DMS 273 (cell line): ENCODE measurements at regions not wholly inside any gene's neighbourhood (a gene's known extent, or its start where the extent isn't known, plus 50 kb on each side); places are given as distances from the start of the nearest gene placed in this dataset.
A peak's percentile ranks its signal among the peaks of the same experiment; 100 is the strongest.

Source experiments
- DNase-seq: peaks from one replicate; lab custom pipeline; 2025; ENCODE audit not compliant: unreplicated experiment; lab: John Stamatoyannopoulos, UW

DNA sequence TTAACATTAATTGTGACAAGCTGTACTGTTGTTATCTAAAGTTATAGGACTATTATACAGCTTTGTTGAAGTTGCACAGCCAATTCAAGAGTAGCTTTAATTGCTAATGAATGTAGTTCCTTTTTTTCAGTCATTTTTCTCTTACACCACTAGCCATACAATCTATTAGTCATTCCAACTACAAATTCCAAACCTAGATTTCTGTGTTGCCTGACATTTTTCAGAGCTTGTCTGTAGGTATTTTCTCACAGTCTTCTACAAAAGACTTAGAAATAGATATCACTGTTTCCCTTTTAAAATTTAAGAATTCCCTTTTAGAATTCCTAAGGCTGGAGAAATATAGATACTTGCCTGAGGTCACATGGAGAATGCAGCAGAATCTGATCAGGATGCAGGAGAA is 307.0 kb upstream of the HS3ST1 start:
- DNase-seq = no peak

DNA sequence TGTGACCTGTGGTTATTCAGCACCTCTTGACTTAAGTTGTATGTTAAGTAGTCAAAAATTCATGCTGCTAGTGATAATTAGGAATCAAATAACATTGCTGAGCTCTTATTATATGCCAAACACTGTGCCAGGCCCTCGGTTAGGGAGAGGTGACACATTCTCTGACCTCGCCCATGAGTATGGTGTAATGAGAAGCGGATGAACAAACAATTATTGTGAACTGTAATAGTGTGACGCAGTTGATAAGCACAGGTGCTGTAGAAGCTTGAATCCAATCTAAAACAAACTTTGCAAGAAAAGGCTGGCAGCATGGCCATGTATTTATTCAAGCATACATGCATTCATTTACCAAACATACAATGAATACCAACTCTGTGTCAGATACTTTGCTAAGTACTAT is 303.5 kb upstream of the HS3ST1 start:
- no peak for DNase-seq

DNA sequence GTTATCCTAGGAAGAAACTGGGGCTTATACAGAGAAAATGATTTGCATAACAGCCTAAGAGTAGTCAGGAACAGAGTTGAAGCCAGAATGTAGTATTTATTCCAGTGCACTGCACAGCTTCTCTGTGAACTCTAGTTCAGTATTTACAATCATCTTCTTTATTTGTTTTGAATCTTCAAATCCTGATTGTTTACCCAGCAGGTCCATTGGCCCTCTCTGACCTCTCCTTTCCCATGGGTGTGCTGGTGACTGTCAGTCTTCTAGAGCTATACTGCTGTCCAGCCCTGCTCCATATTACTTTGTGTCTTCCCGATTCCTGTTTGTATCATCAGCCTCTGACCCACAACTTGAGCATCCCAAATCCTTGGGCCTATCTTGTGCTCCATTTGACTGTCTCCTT is 301.9 kb upstream of the HS3ST1 start:
- no peak for DNase-seq

DNA sequence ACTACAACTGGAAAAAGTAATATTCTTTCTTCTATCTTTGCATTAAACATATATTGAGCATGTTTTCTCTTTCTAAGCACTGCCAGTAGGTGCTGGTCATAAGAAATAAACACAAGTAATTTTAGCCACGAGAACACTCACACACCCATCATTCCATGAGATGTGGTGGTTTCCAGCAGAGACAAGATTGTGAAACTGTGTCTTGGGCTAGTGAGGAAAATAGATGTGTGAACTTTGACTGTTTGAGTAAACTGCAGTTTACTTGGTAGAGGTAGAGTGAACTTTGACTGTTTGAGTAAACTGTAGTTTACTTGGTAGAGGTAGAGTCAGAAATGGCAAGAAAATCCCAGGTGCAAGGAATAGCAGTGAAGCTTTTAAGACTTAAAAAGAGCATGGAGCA is 300.9 kb upstream of the HS3ST1 start:
- DNase-seq = no peak

DNA sequence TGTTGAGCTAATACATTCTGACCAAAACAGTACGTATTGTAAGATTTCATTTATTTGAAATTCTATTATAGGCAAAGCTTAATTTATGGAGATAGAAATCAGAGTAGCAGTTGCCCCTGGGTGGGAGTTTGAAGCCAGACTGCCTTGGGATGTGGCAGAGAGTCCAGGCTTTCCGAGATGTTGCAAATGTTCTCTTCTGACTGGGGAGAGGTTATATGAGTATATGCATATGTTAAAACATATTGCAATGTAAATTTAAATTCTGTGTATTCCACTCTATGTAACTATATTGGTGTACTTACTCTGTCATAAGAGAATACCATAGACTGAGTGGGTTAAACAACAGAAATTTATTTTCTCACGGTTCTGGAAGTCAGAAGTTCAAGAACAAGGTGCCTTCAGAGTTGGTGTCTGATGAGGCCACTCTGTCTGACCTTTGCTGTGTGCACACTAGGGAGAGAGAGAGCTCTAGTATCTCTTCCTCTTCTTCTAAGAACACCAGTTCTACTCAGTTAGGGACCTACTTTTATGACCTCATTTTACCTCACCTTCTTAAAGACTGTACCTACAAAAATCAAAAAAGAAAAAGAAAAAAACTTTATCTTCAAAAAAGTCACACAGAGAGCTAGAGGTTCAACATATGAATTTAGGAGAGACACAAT is 299.3 kb upstream of the HS3ST1 start:
- no peak for DNase-seq

DNA sequence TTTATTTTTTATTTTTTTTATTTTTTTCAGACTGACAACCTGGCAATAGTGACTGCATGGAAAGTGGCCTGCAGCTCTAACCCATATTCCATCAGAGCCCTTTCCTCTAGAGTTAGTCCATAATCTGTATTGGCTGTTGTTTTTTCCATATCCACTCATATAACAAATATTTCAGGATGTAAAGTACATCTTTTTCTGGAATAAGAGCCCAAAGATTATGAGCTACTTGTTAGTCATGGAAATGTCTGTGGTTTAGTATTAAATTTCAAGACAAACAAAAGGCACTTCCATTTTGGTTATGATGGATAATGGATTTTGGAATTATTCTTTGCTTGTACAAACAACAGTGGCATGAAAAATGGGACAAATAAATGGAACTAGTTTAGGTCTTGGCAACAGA is 296.0 kb upstream of the HS3ST1 start:
- no peak for DNase-seq

DNA sequence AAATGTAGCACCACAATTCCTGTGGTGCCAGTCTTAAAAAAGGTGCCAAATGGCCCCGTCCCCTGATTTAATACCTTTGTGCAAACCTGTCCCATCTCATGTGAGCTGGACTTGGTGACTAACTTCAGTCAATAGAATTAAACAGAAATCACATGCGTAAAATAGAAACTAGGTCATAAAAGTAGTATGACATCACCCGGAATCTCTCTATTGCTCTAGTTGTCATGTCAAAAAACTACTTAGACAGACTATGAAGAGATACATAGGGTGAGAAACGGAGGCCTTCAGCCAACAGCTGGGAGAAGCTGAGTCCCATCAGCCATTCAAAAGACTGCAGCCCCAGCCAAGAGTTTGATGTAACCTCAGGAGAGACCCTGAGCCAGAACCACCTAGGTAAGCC is 293.5 kb upstream of the HS3ST1 start:
- no peak for DNase-seq

DNA sequence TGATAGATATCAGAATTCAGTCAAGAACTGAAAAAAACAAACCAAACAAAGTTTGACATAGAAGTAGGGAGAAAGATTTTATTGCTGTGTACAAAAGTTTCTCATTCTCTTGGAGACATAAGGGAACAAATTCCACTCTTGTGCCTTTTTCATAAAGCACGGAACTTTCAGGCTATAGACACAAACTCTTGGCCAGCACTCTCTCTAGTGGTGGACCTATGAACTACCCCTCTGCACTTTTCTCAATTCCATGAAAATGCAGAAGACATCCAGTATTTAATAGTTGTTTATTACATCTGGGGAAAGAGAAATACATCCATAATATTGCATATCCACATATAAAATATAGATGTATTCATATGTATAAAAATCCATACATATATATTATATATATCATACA is 291.6 kb upstream of the HS3ST1 start:
- DNase-seq = peak; percentile 44

DNA sequence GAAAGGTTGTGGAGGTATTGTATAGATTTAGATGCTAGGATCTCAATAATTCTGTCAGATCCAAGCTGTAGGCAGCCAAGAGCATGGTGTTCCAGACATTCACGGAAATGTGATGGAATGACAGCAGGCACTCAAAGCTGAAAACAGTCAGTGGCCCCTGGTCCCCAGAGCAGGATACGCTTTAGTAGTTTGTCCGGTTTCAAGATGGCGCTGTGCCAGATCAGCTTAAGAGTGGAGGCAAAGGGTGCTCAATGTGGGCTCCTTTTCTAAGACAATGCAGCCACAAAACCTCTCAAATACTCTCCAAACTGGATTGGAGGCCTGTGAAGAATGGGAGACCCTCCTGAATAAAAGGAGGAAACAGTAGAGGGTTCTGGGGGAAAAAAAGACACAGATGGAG is 291.2 kb upstream of the HS3ST1 start:
- DNase-seq = peak; percentile 9

DNA sequence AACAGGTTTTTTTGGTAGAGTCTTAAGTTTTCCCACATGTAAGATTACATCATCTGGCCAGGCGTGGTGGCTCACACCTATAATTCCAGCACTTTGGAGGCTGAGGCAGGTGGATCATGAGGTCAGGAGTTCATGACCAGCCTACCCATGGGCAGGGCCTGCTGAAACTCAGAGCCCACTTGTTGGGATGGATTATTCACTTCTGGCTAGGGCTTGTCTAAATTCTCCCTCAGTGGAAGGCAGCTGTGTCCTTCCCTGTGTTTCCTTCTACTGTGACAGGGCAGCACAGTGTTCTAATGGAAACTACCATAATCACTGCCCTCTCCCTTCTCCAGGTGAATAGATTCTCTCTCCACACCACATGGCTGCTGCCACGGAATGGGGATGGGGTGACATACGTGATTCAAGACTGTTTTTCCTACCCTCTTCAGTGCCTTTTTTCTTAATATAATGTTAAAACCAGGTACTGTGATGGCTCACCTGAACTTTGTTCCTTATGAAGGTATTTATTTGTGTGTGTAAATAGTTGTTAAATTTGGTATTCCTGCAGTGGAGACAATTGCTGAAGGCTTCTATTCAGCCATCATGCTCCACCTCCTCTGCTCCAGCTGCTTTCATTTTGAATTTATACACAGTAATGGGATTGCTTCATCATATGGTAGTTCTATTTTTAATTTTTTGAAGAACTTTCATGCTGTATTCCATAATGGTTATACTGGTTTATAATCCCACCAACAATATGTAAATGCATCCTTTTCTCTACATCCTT is 287.2 kb upstream of the HS3ST1 start:
- DNase-seq = no peak

DNA sequence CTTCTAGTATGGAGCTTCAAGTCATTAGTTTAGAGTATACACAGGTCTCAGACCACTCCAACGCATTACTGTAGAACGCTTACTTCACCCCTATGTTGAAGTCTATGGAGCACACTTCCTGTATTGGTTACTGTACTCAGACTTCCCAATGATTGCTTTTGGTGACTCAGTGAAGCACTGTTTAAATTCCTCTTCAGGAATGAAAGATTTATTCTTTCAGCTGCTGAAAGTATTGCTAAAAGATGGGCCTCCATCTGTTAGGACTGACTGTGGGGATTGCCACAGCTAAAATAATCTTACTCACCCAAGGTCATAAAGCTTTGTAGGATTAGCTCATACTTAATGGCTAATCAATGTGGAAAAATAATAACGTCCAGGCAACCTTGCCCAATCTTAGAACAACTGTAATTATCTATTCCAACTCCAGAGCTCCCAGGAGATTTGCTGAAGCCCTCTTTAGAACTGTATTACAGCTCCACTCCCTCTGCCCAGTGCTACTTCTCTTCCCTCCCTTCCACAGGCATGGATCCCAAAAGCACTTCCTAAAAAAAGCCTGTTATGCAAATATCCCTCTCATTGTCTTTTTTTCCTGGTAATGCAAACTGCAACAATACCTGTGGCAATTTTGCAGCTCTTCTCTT is 281.9 kb upstream of the HS3ST1 start:
- DNase-seq = no peak

DNA sequence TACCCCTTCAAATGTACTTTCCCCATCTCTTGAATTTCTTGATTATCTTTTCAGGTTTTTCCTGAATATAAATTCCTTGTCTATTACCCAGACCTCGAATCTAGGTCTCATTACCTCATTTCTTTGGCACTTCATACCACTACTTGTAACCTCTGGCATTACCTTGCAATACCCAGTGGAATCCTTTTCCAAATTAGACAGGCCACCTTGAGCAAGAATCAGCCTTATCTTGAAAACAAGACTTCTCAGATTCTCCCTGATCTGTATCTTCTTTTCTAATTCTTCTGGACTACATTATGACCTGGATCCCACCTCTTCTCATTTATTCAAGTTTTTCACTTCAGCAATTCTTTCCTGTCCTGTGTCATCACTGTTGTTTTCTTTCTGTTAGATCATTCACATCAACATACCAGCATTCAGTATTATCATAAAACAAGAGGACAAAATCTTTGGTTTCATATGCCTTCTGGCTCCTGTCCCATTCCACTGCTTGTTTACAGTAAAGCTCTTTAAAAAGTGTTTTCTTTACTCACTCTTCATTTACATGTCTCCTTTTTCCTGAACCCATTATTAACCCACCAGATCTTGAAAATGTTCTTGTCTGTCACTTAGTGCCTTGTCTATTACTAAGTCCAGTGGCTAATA is 275.6 kb upstream of the HS3ST1 start:
- DNase-seq = no peak

DNA sequence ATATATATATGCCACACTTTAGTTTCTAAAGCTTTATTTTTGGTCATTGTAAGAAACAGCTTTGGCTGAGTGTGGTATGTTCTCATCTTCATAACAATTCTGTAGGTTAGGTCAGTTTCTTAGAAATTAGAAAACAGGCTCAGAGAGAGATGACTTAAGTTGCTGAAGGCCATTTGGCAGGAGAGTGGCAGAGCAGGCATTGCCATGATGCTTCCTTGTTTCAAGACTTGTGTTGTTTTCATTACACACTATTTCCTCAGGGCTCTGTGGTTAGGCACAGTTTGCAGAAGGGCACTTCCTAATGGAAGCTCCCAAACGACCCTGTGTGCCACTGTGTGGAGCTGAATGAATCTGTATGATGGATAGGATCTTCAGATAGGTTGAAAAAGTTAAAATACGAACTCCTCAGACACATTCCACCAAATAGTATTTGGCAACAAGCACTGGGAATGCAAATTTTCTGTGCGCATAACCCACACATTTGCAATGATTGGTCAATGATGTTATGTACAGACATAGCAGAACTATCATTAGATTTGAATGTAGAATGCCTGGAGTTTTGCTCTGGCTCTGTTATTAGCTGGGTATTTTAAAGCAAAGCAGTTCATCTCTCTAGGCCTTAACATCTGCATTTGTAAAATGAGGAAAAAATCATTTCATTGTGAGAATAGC is 274.3 kb upstream of the HS3ST1 start:
- no peak for DNase-seq

DNA sequence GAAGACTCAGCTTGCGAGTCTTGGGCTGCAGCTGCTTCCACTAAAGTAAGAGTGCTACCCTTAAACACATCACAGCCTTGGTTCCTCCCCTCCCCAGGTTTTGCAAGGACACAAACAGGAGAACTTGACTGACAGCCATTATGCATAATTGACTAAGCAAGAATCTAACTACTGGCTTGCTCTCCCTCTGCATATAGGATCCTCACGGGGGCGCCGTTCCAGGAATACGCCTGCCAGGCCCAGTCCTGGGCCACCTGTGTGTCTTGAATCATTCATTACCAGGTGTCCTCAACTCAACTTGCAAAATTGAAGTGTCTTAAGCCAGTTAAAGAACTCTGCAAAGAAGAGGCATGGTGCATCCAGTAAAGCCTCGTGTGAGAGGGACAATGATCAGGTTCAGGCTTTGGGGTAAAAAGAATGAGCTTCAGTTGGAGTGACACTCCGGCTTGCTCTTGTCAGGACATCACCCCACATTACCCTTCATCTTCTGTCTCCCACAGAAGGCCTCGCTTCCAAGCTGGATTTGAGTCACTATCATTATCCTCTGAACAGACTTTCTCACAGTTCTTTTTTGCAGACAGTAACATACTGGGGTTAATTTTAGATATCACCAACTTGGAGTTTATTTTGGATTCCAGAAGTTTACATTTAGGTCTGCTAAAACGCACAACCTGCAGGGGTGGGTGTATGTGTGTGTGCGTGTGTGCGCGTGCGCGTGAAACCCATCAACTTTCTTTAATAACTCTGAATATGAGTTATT is 273.5 kb upstream of the HS3ST1 start:
- no peak for DNase-seq

DNA sequence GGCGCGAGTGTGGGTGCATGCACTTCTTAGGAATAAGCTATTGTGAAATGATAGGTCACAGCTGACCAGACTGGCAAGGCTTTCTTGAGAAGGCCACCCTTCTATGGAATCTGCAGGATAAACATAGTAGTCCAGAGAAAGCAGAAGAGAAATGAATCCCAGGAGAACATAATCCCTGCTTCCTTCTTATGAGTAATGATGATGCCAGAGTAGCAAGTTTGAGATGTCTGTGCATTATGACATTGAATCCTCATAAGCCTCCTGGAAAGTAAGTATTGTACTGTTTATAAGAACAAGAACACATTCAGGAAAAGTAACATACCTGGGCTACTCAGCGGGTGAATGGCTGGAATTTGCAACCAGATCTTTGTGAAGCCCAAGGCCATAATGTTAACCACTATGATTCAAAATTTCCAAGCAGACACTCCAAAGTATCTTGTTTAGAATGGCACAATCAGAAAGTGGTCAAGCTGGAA is 272.1 kb upstream of the HS3ST1 start:
- DNase-seq = no peak

DNA sequence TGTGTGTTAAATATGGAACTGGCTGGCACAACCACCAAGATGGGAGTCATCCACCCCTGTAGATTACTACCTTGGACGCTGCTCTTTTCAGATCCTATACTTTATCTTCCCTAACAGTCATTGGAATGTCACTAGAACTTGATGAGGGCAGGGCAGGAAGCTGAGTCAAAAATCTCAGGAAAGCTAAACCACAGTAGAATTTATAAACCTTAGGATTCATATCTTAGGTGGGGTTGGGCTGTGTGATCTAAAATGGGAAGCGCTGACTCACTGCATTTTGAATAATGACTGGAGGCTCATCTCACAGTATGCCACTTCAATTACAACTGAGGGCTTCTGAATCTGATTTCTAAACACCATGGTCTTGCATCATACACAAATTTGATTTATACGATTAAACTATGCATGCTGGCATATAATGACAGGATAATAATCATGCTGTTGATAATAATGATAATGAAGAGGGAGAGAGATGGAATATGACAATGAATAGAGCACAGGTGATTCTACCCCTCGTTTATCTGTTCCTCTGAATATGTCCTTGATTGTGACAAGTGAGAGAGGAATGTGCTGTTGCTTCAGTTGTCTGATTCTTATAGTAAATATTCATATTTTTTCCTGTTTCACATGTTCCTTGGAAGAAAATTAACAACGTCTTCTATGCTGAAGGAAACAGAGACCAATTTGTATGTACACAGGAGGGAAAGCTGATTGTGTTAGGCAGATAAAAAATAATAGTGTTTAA is 270.3 kb upstream of the HS3ST1 start:
- DNase-seq = no peak

DNA sequence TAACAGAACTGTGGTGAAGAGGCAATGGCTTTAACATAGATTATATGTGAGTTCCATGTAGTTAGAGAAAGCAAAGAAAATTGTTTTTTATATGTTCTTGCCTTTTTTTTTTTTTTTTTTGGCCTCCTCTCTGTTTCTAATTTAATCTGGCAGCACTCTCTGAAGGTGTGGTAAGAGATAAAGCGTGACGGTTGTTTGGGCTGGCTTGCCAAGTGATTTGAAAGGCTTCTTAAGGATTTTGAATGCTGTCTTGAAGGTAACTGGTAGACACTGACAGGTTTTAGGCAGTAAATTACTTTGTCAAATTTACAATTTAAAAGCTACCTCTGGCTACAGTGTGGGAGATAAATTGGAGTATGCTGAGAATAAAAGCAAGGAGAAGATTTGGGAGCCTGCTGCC is 269.3 kb upstream of the HS3ST1 start:
- DNase-seq = no peak

DNA sequence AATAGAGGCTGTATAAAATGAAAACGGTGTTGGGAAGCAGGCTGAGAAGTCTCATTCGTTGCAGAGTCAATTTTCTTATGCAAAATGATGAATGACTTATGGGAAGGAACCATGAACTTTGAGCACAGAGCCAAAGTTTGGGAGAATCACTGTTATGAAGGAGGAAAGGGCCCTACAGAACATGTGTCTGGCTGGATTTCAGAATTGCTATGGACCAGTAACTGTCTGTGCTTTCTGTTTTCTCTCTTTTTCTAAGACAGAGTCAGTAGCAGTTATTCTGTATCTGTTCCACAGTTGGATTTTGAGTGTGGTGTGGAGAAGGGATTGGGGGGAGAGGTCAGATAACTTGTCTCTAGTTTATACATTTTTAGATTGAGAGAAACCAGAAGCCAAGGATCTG is 265.0 kb upstream of the HS3ST1 start:
- DNase-seq = no peak

DNA sequence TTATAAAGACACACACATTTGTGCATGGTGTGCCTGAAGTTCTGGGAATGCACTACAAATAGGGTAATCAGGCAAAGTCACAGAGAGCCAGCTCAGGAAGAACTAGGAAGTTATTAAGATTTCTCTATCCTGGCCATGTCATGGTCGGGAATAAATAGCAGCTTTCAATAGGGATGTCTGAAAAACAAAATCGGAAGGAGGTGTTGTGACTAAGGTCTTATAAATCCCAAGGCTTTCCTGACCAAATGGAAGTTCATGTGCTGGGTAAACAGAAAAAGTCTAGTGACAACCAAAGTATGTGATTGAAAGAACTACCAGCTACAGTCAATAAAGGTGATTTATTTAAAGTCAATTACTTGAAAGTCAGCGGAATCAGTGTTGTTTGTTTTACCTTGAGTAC is 262.5 kb upstream of the HS3ST1 start:
- DNase-seq = no peak

DNA sequence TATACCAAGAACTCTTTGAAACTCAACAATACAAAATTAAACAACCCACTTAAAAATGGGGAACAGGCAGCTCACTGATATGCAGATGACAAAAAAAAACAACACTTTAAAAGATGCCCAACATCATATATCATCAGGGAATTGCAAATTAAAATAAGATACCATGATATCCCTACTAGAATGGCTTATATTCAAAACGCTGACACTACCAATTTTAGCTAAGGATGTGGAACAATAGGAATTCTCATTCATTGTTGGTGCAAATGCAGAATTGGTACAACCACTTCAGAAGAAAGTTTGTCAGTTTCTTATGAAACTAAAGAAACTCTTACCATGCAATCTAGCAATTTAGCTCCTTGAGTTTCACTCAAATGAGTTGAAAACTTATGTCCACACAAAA is 259.0 kb upstream of the HS3ST1 start:
- no peak for DNase-seq
